Breast epithelium (tissue), 4 donors: ENCODE measurements at regions not wholly inside any gene's neighbourhood (a gene's known extent, or its start where the extent isn't known, plus 50 kb on each side); places are given as distances from the start of the nearest gene placed in this dataset.

ENCODE experiments used
- DNase-seq, 2 donors: peaks; one replicate each; pipeline ENCODE4 v3.0.0-alpha.2; 2019; ENCODE audit warnings: low spot score in 2 of 2
- H3K27ac ChIP-seq, 2 donors: fragments of 200-600 bp; sonication (generic) in 1 of 2; one replicate each; pipeline ENCODE4 v1.5.1; 2016 to 2019; ENCODE audit warnings: mild to moderate bottlenecking in 1 of 2
- H3K27me3 ChIP-seq, 2 donors: fragments of 200-600 bp; sonication (generic) in 1 of 2; one replicate each; pipeline versions ENCODE4 v1.5.1 to v1.6.0; 2017 to 2019; ENCODE audit warnings: control low read depth in 1 of 2, mild to moderate bottlenecking in 1 of 2
- H3K36me3 ChIP-seq: fragments of 200-600 bp; one replicate; pipeline ENCODE4 v1.5.1; 2019
- H3K4me1 ChIP-seq, 2 donors: fragments of 200-600 bp; sonication (generic); one replicate each; pipeline ENCODE4 v1.5.1; 2016 to 2019; ENCODE audit warnings: control low read depth in 1 of 2
- H3K4me3 ChIP-seq, 3 donors: fragments of 200-600 bp; sonication (generic); 1 replicate in 2 of 3; 2 replicates in 1 of 3; pipeline ENCODE4 v1.5.1; 2016 to 2019; ENCODE audit warnings: mild to moderate bottlenecking in 3 of 3, moderate library complexity in 2 of 3
- H3K9me3 ChIP-seq, 2 donors: fragments of 200-600 bp; sonication (generic) in 1 of 2; one replicate each; pipeline ENCODE4 v1.5.1; 2016 to 2019; ENCODE audit warnings: control low read depth in 1 of 2
- POLR2A ChIP-seq: fragments of 450-650 bp; IDR thresholded peaks from one replicate; pipeline ENCODE4 v1.6.1; 2016; ENCODE audit warnings: antibody characterized with exemption, mild to moderate bottlenecking, moderate library complexity
- POLR2AphosphoS5 ChIP-seq, 3 donors: sonication (generic); formaldehyde crosslinking; IDR thresholded peaks; one replicate each; pipeline ENCODE4 v1.6.1; 2017; ENCODE audit warnings: antibody characterized with exemption in 3 of 3
- intact Hi-C: fragments of 100-400 bp; cut with DNase I; formaldehyde crosslinking; loops from one replicate; pipeline ENCODE4 v1.15.1; 2023; ENCODE audit warnings: low total_unique reads
- TF ChIP-seq, protein P1 (sequence below), 3 donors: fragments of 450-650 bp; IDR thresholded peaks; one replicate each; pipeline ENCODE4 v1.5.1; 2016 to 2017; ENCODE audit warnings: antibody characterized with exemption in 3 of 3, mild to moderate bottlenecking in 3 of 3, moderate library complexity in 3 of 3

GRCh38 chr5:15021266-15022046 lies 149.9 kb upstream of the ANKH start:
- DNase-seq: no peak
- H3K9me3 ChIP-seq: peaks cover 0 to 4% of the 10 kb centered on the region in 2 donors
- no peak overlapping the region for H3K4me3 ChIP-seq
- H3K36me3 ChIP-seq: no peaks in the 10 kb centered on the region
- H3K27me3 ChIP-seq: no peaks in the 10 kb centered on the region
- H3K4me1 ChIP-seq: no peaks in the 10 kb centered on the region
- TF ChIP-seq POLR2AphosphoS5 (IDR thresholded peaks at IDR 0.05) (no peak), POLR2A (no peak)
- TF ChIP-seq, protein P1, sequence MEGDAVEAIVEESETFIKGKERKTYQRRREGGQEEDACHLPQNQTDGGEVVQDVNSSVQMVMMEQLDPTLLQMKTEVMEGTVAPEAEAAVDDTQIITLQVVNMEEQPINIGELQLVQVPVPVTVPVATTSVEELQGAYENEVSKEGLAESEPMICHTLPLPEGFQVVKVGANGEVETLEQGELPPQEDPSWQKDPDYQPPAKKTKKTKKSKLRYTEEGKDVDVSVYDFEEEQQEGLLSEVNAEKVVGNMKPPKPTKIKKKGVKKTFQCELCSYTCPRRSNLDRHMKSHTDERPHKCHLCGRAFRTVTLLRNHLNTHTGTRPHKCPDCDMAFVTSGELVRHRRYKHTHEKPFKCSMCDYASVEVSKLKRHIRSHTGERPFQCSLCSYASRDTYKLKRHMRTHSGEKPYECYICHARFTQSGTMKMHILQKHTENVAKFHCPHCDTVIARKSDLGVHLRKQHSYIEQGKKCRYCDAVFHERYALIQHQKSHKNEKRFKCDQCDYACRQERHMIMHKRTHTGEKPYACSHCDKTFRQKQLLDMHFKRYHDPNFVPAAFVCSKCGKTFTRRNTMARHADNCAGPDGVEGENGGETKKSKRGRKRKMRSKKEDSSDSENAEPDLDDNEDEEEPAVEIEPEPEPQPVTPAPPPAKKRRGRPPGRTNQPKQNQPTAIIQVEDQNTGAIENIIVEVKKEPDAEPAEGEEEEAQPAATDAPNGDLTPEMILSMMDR (IDR thresholded peaks at IDR 0.05): no peak
- H3K27ac ChIP-seq: peak overlapping the region; percentile 27 to 45
- intact Hi-C loops: no loop called here

GRCh38 chr5:15020736-15021135 lies 149.2 kb upstream of the ANKH start:
- intact Hi-C loops: no loop called here
- no peak for DNase-seq
- no peak overlapping the region for H3K4me3 ChIP-seq
- peak overlapping the region in 1 of 2 donors; percentile 27 for H3K27ac ChIP-seq
- TF ChIP-seq POLR2AphosphoS5 (IDR thresholded peaks at IDR 0.05) (no peak), POLR2A (no peak)
- TF ChIP-seq, protein P1 (IDR thresholded peaks at IDR 0.05): no peak
- H3K9me3 ChIP-seq: peaks cover 0 to 4% of the 10 kb centered on the region in 2 donors
- H3K27me3 ChIP-seq: no peaks in the 10 kb centered on the region
- no peaks in the 10 kb centered on the region for H3K4me1 ChIP-seq
- no peaks in the 10 kb centered on the region for H3K36me3 ChIP-seq

- H3K9me3 ChIP-seq: no peaks in the 10 kb centered on the region
- peaks cover 0 to 1% of the 10 kb centered on the region in 2 donors for H3K4me1 ChIP-seq
- no peaks in the 10 kb centered on the region for H3K36me3 ChIP-seq
- TF ChIP-seq POLR2A: no peak
- no peak for TF ChIP-seq POLR2AphosphoS5 (IDR thresholded peaks at IDR 0.05)
- TF ChIP-seq, protein P1 (IDR thresholded peaks at IDR 0.05): no peak
- intact Hi-C loops: loop anchor here (5.0 kb wide), 1 partner anchor 288 kb away; no protein-coding TSS in a partner anchor
- no peaks in the 10 kb centered on the region for H3K27me3 ChIP-seq
- DNase-seq: no peak
- no peak overlapping the region for H3K4me3 ChIP-seq
- H3K27ac ChIP-seq: no peak overlapping the region
These were observed 143.2 kb upstream of the ANKH start for GRCh38 chr5:15014809-15015208.

DNA sequence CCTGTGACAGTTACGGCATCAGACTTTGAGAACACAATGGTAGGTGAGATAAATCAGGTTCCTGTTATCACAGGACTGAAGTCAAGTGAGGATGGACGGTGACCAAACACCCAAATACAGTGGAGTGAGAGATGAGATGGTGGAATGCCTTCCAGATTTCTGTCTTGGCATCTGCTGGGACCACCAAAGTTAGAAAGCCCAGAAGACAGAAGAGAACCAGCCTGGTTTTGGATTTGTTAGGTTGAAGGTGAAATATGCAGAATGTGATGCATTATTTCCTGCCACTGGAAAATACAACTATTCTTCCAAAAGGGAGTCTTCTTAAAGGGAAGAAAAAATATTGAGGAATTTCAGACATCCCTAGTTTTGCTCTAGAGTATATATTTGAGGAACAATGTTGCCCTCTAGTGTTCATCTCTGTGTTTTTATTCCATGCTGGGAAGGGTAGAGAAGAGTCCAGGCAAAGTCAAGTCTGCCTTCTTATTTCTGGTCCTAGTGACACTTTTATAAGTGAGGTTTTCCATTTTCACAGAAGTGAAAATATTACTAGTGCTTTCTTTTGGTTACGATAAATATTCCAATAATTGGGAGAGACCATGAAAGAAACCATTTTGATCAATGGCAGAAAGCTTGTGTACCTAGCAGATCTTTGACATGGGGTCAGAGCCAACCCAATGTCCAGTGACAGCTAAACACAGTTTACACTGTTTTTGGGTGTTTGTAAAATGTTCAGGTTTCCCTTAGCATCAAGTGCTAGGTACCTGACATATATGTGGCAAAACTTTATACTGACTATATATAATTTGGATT lies 142.3 kb upstream of the ANKH start:
- no peak for DNase-seq
- TF ChIP-seq, protein P1 (IDR thresholded peaks at IDR 0.05): peak; percentile 72 to 78 (median 77)
- TF ChIP-seq POLR2A: no peak
- Histone ChIP-seq H3K27ac (no peak overlapping the region), H3K9me3 (no peaks in the 10 kb centered on the region), H3K27me3 (no peaks in the 10 kb centered on the region), H3K4me1 (peaks cover 5 to 11% of the 10 kb centered on the region in 2 donors), H3K4me3 (no peak overlapping the region), H3K36me3 (no peaks in the 10 kb centered on the region)
- intact Hi-C loops: loop anchor here (5.0 kb wide), 1 partner anchor 287 kb away; no protein-coding TSS in a partner anchor

DNA sequence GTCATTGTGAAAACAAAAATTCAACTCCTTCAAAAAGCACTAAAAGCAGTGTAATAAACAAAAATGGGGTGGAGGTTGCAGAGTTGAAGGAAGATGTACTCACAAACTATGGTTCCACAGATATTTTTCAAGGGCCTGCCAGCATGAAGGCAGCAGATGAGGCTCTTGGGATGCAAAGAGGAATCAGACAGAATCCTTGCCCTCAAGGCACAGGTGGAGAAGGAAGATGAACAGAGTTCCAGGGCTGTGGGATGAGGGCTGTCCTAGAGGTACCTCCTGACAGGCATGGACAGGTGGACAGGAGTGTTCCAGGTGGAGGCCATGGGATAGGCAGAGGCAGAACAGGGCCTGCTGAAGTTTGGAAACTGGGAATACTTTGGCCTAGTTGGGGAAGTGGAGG lies 140.5 kb upstream of the ANKH start:
- Histone ChIP-seq H3K36me3 (no peaks in the 10 kb centered on the region), H3K4me1 (peaks cover 6 to 22% of the 10 kb centered on the region in 2 donors), H3K27me3 (no peaks in the 10 kb centered on the region), H3K4me3 (no peak overlapping the region), H3K27ac (no peak overlapping the region), H3K9me3 (no peaks in the 10 kb centered on the region)
- no peak for DNase-seq
- intact Hi-C loops: loop anchor here (5.0 kb wide), 1 partner anchor 285 kb away; no protein-coding TSS in a partner anchor
- TF ChIP-seq POLR2A (no peak), POLR2AphosphoS5 (IDR thresholded peaks at IDR 0.05) (no peak)
- TF ChIP-seq, protein P1 (IDR thresholded peaks at IDR 0.05): no peak
